ENCODE measurements at regions not wholly inside any gene's neighbourhood (a gene's known extent, or its start where the extent isn't known, plus 50 kb on each side); places are given as distances from the start of the nearest gene placed in this dataset.

DNA sequence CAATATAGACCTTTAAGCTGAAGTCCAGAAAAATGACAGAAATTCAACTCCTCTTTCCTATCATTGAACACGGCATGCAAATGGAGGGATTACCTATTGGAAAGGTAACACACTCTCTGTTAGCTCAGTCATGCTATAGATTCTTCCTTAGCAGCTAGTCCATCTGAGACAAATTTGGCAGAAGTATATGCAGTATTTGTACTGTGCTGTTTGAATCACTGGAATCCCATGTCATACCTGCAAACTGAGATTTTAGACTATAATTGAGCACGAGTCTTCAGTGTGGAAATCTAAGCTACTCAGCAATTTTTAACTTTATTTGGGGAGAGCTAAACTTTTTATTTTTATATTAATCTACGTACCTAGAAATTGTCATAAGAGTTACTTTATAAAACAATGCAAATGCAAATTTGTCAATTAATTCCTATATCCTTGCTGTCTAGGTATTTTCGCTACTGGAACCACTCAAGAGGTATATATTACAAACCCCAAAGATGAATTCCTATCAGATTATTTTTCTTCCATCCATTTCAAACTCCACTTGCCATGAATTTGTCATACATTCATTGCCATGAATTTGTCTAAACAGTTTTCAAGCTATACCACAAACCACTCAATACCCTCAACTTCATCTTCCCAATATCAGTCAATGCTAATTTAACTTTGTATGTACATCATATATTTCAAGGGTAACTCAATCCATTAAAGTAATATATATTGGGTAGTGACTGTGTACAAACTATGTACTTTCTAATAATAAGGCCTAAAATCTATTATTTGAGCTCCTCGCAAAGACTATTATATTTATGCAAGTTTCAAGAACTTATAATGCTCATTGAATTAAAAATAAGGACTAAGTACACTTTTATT lies 224.8 kb downstream of the MEF2C start:
- intact Hi-C loops (cut with DNase I; ENCODE audit: low total_unique reads) = no loop called here
- Histone ChIP-seq H3K9me3 (no peaks in the 10 kb centered on the region), H3K4me3 (no peak overlapping the region), H3K36me3 (no peaks in the 10 kb centered on the region), H3K27ac (no peak overlapping the region), H3K27me3 (peaks cover 3 to 54% of the 10 kb centered on the region in 2 donors), H3K4me1 (peaks cover 0 to 2% of the 10 kb centered on the region in 2 donors)
- TF ChIP-seq POLR2AphosphoS5 (IDR thresholded peaks at IDR 0.05) (no peak), POLR2A (IDR thresholded peaks at IDR 0.05) (no peak)
- TF ChIP-seq, protein P1, sequence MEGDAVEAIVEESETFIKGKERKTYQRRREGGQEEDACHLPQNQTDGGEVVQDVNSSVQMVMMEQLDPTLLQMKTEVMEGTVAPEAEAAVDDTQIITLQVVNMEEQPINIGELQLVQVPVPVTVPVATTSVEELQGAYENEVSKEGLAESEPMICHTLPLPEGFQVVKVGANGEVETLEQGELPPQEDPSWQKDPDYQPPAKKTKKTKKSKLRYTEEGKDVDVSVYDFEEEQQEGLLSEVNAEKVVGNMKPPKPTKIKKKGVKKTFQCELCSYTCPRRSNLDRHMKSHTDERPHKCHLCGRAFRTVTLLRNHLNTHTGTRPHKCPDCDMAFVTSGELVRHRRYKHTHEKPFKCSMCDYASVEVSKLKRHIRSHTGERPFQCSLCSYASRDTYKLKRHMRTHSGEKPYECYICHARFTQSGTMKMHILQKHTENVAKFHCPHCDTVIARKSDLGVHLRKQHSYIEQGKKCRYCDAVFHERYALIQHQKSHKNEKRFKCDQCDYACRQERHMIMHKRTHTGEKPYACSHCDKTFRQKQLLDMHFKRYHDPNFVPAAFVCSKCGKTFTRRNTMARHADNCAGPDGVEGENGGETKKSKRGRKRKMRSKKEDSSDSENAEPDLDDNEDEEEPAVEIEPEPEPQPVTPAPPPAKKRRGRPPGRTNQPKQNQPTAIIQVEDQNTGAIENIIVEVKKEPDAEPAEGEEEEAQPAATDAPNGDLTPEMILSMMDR (IDR thresholded peaks at IDR 0.05) = no peak
- no peak for DNase-seq (ENCODE audit: low spot score in 2 of 2)

DNA sequence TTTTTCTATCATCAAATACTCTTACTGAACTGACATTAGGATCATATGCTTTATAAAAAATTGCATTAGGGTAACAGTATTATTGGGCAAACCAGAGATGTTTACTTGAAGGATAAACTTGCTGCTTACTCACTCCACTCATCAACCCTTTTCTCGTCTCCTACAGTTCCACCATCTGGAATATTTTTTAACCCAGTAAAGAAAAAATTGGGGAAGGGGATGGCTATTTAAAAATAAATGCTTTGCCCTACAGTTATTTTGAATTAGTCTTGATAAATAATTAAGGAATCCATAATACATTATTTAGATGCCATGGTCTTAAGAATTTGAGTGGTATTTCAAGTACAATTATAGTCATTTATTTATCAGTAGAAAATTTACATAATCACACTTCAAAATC lies 225.8 kb downstream of the MEF2C start:
- Histone ChIP-seq H3K4me1 (peaks cover 0 to 2% of the 10 kb centered on the region in 2 donors), H3K27me3 (peaks cover 3 to 51% of the 10 kb centered on the region in 2 donors), H3K4me3 (no peak overlapping the region), H3K36me3 (no peaks in the 10 kb centered on the region), H3K9me3 (no peaks in the 10 kb centered on the region), H3K27ac (no peak overlapping the region)
- intact Hi-C loops (cut with DNase I; ENCODE audit: low total_unique reads) = no loop called here
- TF ChIP-seq POLR2AphosphoS5 (IDR thresholded peaks at IDR 0.05) (no peak), POLR2A (IDR thresholded peaks at IDR 0.05) (no peak)
- TF ChIP-seq, protein P1 (IDR thresholded peaks at IDR 0.05) = no peak
- no peak for DNase-seq (ENCODE audit: low spot score in 2 of 2)

DNA sequence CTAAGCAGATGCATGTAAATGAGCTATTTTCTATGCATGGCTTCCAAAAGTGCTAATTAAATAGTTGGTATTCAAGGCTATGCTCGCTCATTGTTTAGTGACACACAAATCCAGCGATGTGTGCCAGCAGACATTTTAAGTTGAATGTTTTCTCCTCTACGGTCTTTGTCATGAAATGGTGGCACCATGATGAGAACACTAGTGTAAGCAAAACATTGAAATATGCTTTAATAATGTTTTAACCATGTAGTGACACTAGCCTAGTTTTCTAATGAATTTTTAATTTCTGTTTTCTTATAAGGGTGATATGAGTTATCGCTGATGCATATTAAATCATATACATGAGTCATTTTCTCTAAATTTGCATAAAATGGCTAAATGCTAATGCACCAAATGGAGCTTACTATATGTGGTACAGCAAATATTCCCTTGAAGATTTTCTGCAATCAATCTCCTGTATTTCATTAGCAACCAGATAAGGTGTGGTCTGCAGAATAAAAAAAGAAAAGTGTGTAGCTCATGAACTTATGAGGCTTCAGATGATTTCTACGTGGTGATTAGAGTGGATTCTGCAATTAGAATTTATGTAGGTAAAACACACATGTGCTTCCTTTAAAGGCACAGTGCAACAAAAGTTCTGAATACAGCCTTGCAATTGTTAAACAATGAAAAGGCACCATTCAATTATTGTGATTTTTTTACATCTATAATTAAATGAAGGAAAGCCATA lies 226.6 kb downstream of the MEF2C start:
- DNase-seq (ENCODE audit: low spot score in 2 of 2) = no peak

DNA sequence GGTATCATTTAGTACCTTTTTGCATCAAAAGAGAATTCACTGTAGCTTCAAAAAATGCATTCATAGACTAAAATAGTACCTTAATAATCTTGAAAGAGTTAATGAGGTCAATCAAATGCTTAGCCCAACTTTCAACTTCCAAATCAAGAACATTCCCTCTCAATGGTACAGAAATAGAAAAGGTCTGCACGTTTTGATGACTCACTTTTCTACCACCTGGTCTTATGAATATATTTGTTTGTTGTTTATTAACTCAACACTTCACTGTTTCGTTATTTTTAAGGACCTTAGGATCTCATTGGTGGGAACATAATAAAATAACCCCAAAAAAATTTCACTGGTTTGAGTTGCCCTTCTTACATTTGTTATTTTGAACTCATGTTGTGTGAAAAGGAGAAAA lies 229.5 kb downstream of the MEF2C start:
- Histone ChIP-seq H3K27ac (no peak overlapping the region), H3K36me3 (no peaks in the 10 kb centered on the region), H3K4me3 (no peak overlapping the region), H3K9me3 (no peaks in the 10 kb centered on the region), H3K27me3 (peaks cover 0 to 26% of the 10 kb centered on the region in 2 donors), H3K4me1 (no peaks in the 10 kb centered on the region)
- TF ChIP-seq POLR2A (IDR thresholded peaks at IDR 0.05) (no peak), POLR2AphosphoS5 (IDR thresholded peaks at IDR 0.05) (no peak)
- TF ChIP-seq, protein P1 (IDR thresholded peaks at IDR 0.05) = no peak
- DNase-seq (ENCODE audit: low spot score in 2 of 2) = no peak
- intact Hi-C loops (cut with DNase I; ENCODE audit: low total_unique reads) = no loop called here

More for the DNA sequence above, 226.6 kb downstream of the MEF2C start:
- Histone ChIP-seq H3K9me3 (no peaks in the 10 kb centered on the region), H3K4me3 (no peak overlapping the region), H3K36me3 (no peaks in the 10 kb centered on the region), H3K27ac (no peak overlapping the region), H3K4me1 (peaks cover 0 to 2% of the 10 kb centered on the region in 2 donors), H3K27me3 (peaks cover 3 to 44% of the 10 kb centered on the region in 2 donors)
- no peak for TF ChIP-seq POLR2AphosphoS5 (IDR thresholded peaks at IDR 0.05)
- no peak for TF ChIP-seq POLR2A (IDR thresholded peaks at IDR 0.05)
- TF ChIP-seq, protein P1 (IDR thresholded peaks at IDR 0.05) = no peak
- intact Hi-C loops (cut with DNase I; ENCODE audit: low total_unique reads) = no loop called here

DNA sequence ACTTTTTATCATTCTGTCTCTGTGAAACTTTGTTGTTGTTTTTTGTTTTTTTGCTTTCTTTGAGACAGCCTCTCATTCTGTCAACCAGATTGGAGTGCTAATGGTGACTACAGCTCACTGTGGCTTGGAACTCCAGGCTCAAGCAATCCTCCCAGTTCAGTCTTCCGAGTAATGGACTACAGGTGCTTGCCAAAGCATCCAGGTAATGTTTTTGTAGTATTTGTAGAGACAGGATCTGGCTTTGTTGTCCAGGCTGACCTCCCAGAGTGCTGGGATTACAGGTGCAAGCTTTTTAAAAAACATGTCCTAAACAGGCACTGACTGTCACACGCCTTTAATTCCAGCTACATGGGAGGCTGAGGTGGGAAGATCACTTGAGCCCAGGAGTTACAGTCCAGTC lies 235.1 kb downstream of the MEF2C start:
- Histone ChIP-seq H3K4me3 (no peak overlapping the region), H3K36me3 (no peaks in the 10 kb centered on the region), H3K27ac (no peak overlapping the region), H3K9me3 (no peaks in the 10 kb centered on the region), H3K27me3 (peaks cover 0 to 23% of the 10 kb centered on the region in 2 donors), H3K4me1 (no peaks in the 10 kb centered on the region)
- no peak for TF ChIP-seq POLR2A (IDR thresholded peaks at IDR 0.05)
- TF ChIP-seq, protein P1 (IDR thresholded peaks at IDR 0.05) = no peak
- TF ChIP-seq POLR2AphosphoS5 (IDR thresholded peaks at IDR 0.05) = no peak
- no peak for DNase-seq (ENCODE audit: low spot score in 2 of 2)
- intact Hi-C loops (cut with DNase I; ENCODE audit: low total_unique reads) = no loop called here

Measured in breast epithelium (tissue), 4 donors.